Endometrium (tissue), 2 donors: ENCODE measurements at regions not wholly inside any gene's neighbourhood (a gene's known extent, or its start where the extent isn't known, plus 50 kb on each side); places are given as distances from the start of the nearest gene placed in this dataset.

Experiments used
- FAIRE-seq: peaks from 2 replicates; lab custom pipeline; 2012; peaks lifted over from hg19 to GRCh38; lab: Jason Lieb, UNC
- donor health status: control.
- donor health status: control.

- FAIRE-seq, result no peak
Observed at GRCh38 chr2:217438821-217439220, 564.0 kb downstream of the TNS1 start.

GRCh38 chr2:217438136-217438535 lies 564.7 kb downstream of the TNS1 start:
- no peak for FAIRE-seq

GRCh38 chr2:217437290-217437870 lies 565.4 kb downstream of the TNS1 start:
- no peak for FAIRE-seq

GRCh38 chr2:217436386-217436785 lies 566.4 kb downstream of the TNS1 start:
- no peak for FAIRE-seq

- peak; percentile 85 for FAIRE-seq
Observed at GRCh38 chr2:217434180-217434975, 568.4 kb downstream of the TNS1 start.

- FAIRE-seq, result no peak
Observed at GRCh38 chr2:217433522-217433921, 569.3 kb downstream of the TNS1 start.

GRCh38 chr2:217431577-217432269 lies 571.1 kb downstream of the TNS1 start:
- FAIRE-seq, result no peak

GRCh38 chr2:217430916-217431576 lies 571.2 kb upstream of the TNP1 start:
- FAIRE-seq, result no peak

GRCh38 chr2:217429981-217430500 lies 570.2 kb upstream of the TNP1 start:
- no peak for FAIRE-seq

- FAIRE-seq, result no peak
Observed at GRCh38 chr2:217421834-217422233, 562.0 kb upstream of the TNP1 start.

GRCh38 chr2:217420854-217421253 lies 561.0 kb upstream of the TNP1 start:
- no peak for FAIRE-seq

GRCh38 chr2:217419055-217419671 lies 559.3 kb upstream of the TNP1 start:
- FAIRE-seq, result no peak

GRCh38 chr2:217418544-217418943 lies 558.7 kb upstream of the TNP1 start:
- FAIRE-seq, result no peak

- FAIRE-seq, result no peak
Observed at GRCh38 chr2:217418090-217418489, 558.2 kb upstream of the TNP1 start.

GRCh38 chr2:217417536-217417935 lies 557.7 kb upstream of the TNP1 start:
- no peak for FAIRE-seq

GRCh38 chr2:217415316-217415715 lies 555.5 kb upstream of the TNP1 start:
- no peak for FAIRE-seq

GRCh38 chr2:217414429-217414828 lies 554.6 kb upstream of the TNP1 start:
- FAIRE-seq, result no peak

- no peak for FAIRE-seq
Observed at GRCh38 chr2:217413193-217413592, 553.3 kb upstream of the TNP1 start.

- no peak for FAIRE-seq
Observed at GRCh38 chr2:217412721-217413120, 552.9 kb upstream of the TNP1 start.

- no peak for FAIRE-seq
Observed at GRCh38 chr2:217412277-217412676, 552.4 kb upstream of the TNP1 start.

- FAIRE-seq, result no peak
Observed at GRCh38 chr2:217410681-217410960, 550.8 kb upstream of the TNP1 start.

GRCh38 chr2:217409949-217410680 lies 550.3 kb upstream of the TNP1 start:
- FAIRE-seq, result no peak
